GM12874 (cell line): ENCODE measurements at regions not wholly inside any gene's neighbourhood (a gene's known extent, or its start where the extent isn't known, plus 50 kb on each side); places are given as distances from the start of the nearest gene placed in this dataset.

ENCODE experiments used
- CTCF ChIP-seq: IDR thresholded peaks from 2 replicates; pipeline ENCODE4 v1.5.1; 2011; ENCODE audit warnings: low read depth, mild to moderate bottlenecking, control low read depth, low read length, moderate library complexity; ENCODE audit not compliant: insufficient read depth

DNA sequence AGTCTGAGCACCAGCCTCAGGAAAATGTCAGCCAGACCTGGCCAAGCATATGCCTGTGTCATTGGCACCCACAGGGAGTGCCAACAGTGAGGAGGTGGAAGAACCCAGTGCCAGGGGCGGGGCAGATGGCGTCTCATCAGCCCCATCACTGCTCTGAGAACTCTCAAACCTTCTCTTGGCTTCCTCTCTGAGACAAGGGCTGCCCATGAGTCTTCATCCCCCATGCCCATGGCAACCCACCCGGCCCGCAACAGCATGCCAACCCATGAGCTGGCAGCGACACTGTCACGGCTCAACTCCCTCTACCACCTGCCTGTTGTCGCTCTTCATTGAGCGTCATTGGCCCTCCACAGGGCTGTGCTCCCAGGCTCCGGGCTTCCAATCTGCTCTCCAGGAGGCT is 340.5 kb downstream of the BUD13 start:
- no peak for TF ChIP-seq CTCF

- no peak for TF ChIP-seq CTCF
These were observed 340.9 kb downstream of the BUD13 start for GRCh38 chr11:116431842-116432241.

DNA sequence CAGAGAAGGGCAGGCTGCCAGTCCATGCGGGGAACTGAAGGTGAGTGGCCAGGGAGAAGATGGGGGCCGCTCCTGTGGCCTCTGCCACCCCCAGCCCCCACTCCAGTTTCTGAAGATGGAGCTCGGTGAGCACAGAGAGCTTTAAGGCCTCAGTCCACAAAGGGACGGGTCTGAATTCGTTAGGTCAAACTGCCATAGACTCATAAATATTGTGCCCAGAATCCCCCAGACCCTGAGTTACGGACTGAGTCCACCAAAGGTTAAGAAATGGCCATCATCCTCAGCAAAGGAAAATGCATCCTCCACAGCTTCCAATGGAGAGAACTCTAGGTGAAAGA is 344.2 kb downstream of the BUD13 start:
- TF ChIP-seq CTCF: no peak

DNA sequence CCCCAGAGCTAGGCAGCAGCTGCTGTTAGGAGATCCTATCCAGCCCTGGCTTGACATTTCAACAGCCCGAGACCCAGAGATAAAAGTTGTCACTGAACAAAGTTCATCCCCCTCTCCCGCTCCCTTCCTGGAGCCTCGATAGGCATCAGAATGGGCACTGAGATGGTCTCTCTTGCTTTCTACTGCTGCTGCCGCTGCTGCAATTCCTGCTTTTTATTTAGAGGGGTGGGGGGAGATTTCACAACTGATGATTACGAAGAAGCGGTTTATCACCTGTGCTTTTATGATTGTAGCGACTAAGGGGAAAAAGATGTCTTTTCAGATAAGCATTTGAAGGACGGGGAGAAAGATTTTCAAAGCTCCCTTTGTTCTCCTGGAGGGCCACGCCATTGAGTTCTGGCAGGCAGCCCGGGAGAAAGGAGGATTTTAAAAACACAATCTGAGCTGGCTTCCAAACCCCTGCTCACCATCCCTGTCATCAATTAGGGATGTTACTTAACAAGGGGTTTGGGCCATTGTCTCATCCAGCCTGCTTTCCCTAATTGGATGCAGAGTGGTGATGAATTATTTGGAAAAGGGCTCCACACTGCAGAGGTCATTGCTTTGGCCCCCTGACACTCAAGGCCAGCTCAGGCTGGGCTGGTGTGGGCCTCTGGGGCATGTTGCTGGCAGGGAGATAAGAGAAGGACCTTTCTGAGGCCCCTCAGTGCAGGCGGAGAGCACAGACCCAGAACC is 344.7 kb downstream of the BUD13 start:
- no peak for TF ChIP-seq CTCF

GRCh38 chr11:116427337-116427902 is 345.4 kb downstream of the BUD13 start:
- no peak for TF ChIP-seq CTCF

GRCh38 chr11:116426761-116427160 is 346.0 kb downstream of the BUD13 start:
- TF ChIP-seq CTCF: no peak

DNA sequence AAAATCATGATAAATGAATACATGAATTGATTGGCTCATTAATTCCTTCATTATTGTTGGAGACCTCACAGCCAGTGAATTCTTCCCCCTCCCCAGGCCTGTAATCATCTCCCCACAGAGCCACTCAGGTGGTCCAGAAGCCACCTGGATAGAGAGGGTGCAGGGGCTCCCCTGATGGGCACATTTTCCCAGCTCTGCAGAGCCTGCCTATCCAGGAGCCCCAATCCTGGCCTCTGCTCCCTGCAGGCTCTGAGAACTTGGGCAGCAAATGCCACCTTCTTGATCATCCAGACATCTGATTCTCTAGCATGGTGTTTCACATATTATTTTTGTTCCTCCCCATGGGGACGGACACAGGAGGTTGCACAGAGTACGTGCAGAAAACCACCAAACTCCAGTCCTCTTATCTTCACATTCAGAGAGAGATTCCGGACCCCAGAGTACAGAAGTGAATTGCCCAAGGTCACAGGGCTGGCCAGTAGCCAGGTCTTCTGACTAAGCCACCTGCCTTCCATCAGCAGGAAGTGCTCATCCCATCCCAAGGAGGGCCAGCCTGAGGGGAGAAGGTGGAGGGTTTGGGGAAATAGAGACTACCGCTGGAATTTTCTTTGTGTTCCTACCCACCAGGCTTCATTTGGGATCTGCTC is 348.0 kb downstream of the BUD13 start:
- TF ChIP-seq CTCF: no peak
